Hematopoietic multipotent progenitor cell treated with erythropoietin and hydrocortisone succinate and interleukin-3 and kit ligand, for 15 days (in vitro differentiated cells): ENCODE measurements at regions not wholly inside any gene's neighbourhood (a gene's known extent, or its start where the extent isn't known, plus 50 kb on each side); places are given as distances from the start of the nearest gene placed in this dataset.
"Not testable (repeated sequence)": the region's sequence is repeated elsewhere in the genome, so short reads cannot be mapped to it uniquely, and the experiment has no call there.

Experiments used
- DNase-seq: peaks from one replicate; pipeline ENCODE4 v3.0.0-alpha.2; 2015; ENCODE audit warnings: low spot score

DNA sequence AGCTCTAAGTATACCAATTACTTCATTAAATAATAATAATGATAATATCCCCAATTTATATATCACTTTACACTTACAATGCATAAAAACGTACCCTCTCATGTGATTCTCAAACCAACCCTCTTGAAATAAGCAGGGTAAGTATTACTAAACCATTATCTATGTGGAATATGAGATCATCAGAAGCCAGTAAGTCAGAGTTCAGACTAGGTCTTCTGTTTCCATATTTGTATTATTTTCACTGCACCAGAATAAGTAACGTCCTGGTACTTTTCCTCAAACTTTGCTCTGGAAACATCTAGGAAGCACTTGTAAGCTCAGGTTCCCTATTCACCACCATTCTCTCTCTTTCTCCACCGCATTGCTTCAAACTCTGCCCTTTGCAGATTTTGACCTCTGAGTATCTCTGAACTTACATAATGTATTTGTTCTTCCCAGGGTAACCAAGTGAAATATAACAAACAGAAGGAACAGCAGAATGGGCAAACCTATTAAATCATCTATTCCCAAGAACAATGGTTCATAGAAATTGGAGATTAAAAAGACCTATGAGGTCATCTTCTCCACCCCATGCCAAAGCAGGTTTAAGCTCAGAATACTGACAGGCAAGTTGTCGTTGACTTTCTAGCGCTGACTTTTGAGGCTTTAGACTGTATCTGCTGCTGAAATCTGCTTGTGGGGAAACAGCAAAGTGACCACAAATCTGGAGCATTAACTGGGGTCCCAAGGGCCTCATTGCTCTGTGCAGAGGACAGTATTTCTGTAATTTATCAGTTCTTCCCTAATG is 161.3 kb upstream of the FAR2 start:
- no peak for DNase-seq

DNA sequence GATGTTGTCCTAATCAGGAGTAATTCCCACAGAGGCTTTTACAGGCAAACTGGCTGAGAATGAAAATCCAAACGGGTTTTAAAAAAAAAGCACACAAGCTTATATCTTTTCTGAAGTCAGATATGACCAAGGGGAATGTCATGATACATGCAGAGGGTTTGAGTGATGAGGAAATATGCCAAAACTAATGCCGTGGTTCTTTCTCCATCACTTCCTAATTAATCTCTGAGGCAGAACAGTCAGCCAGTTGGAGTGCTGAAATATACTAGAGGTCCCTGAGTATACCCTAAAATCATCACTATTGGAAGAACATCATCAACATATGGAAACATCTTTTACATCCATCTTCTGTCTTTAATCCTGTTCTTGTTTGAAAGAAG is 160.8 kb upstream of the FAR2 start:
- DNase-seq: no peak

DNA sequence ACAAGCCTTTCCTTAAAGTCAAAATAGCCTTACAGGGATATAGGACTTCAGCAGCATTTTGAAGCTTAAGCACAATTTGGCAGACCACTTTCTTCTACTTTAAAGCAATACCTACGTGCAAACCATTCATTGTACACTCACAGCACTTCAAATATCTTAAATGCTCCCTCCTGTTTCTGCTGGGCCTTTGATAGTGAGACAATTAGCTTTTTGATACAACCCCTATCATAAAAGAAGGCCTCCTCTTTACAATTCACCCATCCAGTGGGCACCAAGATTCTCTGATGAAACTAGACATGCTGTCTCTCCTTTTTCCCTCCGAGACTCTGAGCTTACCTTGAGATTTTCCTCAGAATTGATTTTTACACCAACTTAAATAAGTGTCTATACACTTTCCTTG is 157.5 kb upstream of the FAR2 start:
- no peak for DNase-seq

DNA sequence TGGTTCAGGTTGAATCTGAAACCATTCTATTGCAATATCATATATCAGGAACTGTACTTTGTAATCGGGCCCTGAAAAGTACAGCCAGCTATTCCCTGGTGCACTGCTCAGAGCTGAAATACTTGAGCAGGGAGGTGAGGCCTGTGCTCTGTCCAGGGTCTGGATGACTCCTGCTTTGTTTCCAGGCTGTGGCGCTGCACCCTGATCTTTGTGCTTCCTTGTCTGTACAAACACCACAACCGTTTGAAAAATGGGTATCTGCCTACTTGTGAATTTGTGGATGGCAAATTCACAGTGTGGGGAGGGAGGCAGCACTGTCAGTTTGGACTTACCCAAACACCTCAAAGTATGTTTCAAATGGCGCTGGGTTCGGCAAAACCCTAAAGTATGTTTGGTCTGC is 155.4 kb upstream of the FAR2 start:
- DNase-seq: no peak

DNA sequence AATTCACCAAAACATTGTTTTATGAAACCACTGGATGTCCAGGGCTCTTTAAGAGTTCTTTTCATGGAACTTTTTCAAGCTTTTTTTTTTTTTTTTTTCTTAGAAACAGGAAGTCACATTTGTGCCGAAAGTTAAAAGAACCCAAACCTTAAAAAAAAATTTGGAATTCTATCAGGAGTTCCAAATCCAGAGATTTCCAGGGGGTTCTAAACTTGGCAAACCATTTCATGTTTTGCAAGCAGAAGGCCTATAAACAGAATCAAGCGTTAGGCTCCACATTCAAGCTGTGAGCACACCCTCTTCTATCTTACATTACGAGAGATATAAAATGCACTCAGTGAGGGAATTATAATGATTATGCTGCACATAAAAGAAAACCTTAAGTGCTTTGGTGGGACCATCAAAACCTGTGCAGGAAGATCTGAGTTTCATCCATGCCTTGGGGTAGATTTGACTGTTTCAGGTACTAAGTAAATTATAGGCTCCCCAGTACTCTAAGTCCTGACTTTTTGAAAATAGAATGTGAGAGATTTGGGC is 154.8 kb upstream of the FAR2 start:
- no peak for DNase-seq

DNA sequence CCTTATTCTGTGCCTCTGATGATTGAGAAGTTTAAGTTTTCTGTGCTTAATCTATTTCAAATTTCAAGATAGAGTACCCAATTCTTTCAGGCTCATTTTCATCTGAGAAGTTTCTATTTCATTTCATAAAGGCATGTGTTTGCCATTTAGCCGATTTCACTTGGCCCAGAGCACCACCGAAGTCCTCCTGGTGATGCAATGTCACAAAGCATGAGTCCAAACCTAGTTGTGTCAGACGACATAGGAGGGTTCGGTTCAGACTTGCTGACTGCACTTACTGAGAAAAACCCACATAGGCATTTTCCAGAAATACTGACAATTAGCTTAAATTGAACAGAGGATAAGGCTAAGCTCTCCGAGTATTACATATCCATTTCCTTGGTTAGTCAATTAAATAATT is 152.4 kb upstream of the FAR2 start:
- no peak for DNase-seq

DNA sequence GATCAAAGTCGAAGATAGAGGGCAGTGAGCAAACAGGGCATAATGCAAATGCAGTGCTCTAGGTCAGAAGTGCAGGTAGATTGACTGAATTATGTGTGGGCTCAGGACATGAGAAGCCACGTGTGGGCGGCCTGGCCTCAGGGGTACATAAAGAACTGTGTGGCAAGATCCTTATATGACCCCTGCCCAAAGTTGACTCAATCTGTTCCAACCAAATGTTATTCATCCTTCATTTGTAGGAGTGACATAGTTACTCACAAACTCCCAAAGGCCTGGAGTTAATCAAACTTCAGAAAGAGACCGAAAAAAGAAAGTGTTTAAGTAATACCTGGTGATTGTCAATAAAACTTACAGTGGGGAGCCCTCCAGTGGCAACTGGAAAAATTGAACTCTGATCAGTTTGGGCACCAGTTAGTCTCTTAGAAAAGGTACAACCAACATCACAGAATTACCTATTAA is 150.4 kb upstream of the FAR2 start:
- DNase-seq: no peak

DNA sequence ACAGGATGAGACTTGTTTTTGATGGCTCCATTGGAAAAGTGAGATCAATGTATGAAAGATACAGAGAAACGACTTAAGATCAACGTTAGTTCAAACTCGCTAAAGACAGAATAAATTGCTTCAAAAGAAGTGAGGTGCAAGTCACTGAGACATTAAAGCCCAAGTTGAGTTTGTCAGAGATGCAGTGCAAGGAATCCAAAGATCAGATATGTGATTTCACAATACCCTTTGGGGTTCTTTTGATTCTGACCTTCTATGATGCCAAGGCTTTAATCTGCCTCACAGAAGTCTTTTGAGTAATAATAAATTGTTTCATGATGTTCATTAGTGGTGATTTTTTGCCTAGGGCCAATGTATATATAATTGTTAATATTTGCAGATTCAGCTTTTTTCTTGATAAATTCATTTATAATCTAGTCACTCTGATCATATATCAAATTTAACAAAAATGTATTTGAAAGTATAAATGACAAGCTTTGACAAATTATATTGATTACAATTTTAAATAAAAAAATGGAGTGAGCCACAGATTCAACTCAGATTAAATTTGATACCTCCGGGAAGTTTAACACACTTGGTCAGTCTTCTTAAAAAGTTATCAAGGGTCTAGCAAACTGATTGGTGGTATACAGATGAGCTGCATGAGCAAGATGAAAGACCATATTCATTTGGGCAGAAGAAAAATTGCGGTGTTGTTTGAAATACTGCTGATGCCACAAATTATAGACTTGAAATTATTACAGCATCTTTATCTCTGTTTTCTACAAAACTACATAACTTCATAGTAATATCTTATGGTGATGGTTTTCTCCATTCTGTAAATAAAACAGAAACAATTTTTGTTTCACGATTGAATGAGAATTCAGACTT is 144.8 kb upstream of the FAR2 start:
- DNase-seq: no peak

DNA sequence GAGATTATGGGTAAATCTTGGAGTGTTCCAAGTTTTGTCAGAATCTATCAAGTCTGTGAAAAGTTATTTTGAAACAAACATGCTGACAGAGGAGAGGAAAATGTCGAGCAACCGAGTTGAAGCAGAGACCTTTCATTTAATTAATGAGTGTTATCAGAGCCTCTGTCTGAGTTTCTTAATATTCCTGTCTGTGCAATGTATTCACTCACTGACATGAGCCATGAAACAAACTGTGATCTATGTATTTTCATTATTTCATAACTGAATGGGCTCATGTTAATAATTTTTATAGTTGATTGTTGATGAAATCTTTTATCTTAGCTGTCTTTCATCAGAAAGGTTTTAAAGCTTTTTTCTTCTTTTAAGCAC is 144.2 kb upstream of the FAR2 start:
- no peak for DNase-seq

DNA sequence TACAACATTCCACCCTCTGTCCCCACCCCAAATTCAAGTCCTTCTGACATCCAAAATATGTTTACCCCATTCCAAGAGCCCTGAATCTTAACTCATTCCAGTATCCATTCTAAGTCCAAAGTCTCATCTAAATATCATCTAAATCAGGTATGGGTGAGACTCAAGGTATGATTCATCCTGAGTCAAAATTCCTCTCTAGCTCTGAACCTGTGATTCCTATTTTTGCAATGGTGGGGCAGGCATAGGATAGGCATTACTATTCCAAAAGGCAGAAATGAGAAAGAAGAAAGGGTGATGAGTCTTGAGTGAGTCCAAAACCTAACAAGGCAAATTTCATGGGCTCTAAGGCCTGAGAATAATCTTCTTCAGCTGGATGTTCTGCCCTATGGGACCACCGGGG is 140.3 kb upstream of the FAR2 start:
- DNase-seq: no peak

DNA sequence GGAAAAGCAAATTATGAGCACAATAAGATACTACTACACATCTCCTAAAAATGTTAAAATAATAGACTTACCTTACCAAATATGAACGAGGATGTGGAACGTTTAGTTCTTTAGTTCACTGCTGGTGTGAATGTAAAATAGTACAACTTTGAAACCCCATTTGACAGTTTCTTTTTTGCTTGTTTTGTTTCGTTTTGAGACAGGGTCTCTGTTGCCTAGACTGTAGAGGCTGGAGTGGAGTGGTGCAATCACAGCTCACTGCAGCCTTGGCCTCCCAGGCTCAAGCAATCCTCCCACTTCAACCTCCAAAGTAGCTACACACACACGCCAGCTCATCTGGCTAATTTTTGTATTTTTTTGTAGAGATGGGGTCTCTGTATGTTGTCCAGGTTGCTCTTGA is 136.4 kb upstream of the FAR2 start:
- DNase-seq: no peak

DNA sequence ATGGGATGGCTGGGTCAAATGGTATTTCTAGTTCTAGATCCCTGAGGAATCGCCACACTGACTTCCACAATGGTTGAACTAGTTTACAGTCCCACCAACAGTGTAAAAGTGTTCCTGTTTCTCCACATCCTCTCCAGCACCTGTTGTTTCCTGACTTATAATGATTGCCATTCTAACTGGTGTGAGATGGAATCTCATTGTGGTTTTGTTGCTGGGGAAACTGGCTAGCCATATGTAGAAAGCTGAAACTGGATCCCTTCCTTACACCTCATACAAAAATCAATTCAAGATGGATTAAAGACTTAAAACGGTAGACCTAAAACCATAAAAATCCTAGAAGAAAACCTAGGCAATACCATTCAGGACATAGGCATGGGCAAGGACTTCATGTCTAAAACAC is 131.5 kb upstream of the FAR2 start:
- not testable (repeated sequence) for DNase-seq

DNA sequence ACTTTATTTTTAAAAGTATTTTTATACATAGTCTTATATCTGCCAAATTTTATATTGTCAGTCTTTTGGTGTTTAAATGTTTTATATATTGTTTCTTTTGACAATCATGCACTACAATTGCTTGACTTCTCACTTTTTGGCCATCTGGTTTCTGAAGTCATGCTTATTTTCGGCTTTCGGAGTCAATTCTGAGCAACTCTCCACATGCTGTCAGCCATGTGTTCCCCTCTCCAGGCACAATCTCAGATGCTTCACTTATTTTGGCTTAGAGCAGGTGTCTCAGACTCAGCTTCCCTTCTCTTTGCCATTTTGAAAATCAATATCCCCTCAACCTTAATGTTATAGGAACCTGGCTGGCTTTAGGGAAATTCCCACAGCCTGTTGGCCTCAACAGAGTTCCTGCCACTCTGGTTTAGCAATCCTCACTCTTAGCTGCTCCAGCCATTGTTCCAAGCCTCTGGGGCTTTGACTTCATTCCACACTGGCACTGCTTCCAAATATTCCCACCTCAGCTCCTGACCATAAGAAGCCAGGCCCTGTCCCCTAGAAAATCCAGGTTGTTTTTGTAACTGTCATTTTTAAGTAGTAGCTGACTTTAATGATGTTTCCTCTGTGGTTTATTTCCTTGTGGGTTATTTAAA is 125.5 kb upstream of the FAR2 start:
- no peak for DNase-seq

DNA sequence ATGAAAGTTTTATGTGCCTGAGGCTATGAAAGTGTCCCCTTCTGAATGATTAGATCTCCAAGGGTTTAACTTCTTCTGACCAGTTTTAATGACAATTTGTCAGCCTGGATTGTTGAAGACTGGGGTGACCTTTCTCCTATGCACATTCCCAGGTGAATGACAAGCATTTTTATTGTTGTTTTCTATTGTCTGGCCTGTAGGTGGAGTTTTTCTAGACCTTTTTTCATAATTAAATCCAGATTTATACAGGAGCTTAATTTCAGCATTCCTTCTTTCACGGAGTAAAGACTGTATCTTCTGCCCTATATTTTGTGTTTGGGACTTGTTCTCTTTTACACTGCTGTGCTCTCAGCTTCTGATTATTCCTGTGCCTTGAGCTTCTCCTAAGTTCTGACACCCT is 125.0 kb upstream of the FAR2 start:
- no peak for DNase-seq

DNA sequence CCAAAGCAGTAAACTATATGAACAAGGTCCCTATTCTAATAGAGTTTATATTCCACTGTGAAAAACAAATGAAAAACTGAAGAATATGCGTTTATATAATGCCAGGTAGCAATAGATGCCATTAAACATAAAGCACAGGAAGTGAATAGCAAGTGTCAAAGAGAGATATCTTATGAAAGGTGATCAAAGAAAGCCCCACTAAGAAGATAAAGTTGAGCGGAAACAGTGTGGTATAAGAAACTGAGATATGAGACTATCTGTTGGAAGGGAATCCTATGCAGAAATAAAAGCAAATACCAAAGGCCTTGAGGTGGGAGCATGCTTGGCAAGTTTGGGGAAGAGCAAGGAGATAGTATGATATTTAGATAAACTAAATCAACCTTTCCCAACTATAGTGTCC is 123.1 kb upstream of the FAR2 start:
- DNase-seq: no peak

DNA sequence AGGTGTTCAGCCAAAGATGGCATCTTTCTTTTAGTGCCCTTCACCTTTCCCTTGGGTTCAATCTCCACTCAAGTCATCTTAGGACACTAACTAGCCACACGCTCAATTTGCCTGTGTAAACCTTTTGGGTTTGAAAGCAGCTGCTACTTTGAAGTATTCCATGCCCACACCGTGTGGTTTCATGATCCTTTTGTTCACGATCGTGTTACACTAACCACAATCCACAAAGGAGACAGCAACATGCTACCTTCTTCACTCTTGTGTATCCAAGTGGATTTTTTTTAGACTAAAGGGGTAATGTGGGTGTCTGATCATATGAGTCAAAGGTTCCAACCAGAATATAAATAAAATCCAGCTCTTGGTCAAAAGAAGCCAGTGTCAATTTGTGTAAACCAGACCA is 122.7 kb upstream of the FAR2 start:
- no peak for DNase-seq

DNA sequence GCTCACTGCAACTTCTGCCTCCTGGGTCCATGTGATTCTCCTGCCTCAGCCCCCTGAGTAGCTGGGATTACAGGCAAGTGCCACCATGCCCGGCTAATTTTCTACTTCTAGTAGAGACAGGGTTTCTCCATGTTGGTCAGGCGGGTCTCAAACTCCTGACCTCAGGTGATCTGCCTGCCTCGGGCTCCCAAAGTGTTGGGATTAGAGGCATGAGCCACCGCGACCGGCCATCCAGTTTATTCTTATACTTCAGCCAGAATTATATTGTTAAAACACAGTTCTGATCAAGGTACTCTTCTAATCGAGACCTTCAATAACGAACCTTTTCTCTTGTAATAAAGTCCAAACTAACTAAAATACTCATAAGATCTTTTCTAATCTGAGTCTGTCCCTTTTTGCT is 119.6 kb upstream of the FAR2 start:
- DNase-seq: not testable (repeated sequence)

DNA sequence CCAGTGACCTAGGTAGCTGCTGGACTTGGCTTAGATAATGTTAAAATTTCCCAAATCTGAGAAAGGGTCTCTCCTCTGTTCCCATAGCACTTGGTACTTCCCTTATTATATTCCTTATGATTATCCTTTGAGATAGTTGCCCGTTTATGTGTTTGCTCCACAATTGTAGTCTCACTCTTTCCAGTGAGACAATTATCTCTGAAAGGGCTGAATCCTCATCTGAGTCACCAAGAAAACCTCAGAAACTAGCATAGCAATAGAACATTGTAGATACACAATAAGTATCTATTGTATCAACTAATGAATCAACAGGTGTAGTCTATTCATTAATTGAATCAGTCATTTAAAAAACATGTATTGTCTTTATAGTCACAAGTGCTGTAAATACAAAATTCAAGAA is 119.1 kb upstream of the FAR2 start:
- DNase-seq: no peak

DNA sequence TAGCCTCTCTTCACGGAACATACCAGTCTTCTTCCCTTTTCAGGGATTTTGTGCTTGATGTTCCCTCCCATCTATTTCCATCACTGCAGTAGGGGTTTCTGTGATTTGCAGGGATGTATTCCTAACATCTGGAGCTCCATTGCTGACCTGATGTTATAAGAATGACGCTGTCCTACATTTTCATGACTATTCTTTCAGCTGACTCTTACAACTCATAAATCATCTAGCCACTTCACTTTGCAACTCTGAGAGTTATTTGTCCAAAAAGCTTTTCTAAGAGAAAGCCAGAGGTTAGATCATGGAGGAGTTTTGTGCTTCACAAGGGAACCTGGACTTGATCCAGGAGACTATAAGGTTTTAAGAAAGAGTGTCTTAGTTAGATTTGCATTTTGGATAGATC is 116.6 kb upstream of the FAR2 start:
- no peak for DNase-seq

DNA sequence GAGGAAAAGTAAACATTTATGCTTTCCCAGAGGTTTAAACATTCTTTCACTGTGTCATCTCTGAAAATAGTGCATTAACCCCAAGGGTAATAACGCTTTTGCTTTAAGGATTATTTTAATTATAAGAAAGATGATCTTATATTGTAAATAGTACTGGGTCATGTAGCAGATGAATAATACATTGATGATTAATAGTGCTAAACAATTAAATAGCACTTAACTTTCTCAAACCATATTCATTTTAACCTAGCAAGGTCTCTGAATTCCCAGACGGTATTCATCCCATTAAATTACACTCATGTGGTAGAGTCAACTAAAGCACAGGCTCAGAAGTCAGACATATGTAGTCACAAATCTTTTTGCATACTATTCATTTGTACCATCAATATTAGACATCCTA is 115.6 kb upstream of the FAR2 start:
- DNase-seq: no peak

DNA sequence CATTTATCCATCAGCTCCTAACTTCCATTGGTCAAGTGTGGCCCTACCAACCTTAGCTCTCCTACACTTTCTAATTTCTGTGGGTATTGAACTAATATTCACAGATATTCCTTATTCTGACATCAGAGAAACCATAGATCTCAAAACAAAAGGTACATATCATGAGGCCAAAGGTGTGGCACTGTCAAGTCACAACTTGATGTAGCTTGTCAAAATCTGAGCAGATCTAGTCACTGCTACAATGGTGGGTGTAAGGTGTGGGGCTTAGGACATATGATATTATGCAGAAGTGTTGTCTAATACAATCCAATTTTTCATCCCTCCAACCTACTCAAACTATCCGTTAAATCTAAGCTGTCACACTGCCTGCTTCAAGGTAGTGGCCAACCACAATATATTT is 114.0 kb upstream of the FAR2 start:
- no peak for DNase-seq

DNA sequence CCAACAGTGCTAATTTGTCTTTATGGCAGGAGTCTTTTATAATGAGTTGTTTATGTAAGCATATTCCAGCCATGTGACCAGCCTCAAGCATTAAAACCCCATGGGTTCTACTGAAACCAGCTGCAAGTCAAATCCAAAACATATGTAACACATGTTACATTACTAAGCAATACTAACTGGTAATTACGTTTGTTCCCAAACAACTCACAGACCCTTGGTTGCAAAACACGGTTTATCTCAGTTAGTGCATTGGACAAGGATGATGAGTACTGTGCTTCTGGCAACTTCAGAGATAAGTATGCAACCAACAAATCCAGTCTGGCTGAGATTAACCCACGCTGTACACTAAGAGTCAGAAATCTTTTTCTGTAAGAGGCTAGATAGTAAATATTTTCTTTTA is 110.1 kb upstream of the FAR2 start:
- DNase-seq: no peak

DNA sequence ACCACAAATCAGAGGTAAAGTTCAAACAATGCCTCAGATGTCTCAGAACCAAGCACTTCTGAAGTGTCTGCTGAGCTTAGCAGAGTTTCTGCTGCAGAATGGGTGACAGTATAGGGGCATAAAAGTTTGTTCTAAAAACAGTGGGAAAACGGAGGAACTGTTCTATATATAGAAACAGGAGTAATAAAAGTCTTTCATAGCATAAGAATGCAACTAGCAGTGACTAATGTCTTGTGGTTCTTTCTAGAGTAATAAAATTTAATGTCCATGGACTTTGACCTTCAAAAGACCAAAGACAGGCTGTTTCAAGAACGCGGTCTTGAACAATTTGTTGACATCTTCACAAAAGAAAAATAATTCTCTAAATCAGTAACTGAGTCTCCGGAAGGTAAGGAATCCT is 107.5 kb upstream of the FAR2 start:
- no peak for DNase-seq
